ENCODE measurements at regions not wholly inside any gene's neighbourhood (a gene's known extent, or its start where the extent isn't known, plus 50 kb on each side); places are given as distances from the start of the nearest gene placed in this dataset.

- TF ChIP-seq CTCF (IDR thresholded peaks at IDR 0.05; ENCODE audit: insufficient read depth, low read depth, low read length, missing control alignments): no peak
- DNase-seq (ENCODE audit: low read depth): no peak
- H3K4me3 ChIP-seq (ENCODE audit: low read length): no peak overlapping the region
Observed at GRCh38 chr2:18891600-18892345, 302.4 kb upstream of the NT5C1B start.

- no peak for TF ChIP-seq CTCF (IDR thresholded peaks at IDR 0.05; ENCODE audit: insufficient read depth, low read depth, low read length, missing control alignments)
- DNase-seq (ENCODE audit: low read depth): no peak
- H3K4me3 ChIP-seq (ENCODE audit: low read length): no peak overlapping the region
Observed at GRCh38 chr2:18889565-18890332, 300.4 kb upstream of the NT5C1B start.

- DNase-seq (ENCODE audit: low read depth): no peak
- no peak overlapping the region for H3K4me3 ChIP-seq (ENCODE audit: low read length)
- no peak for TF ChIP-seq CTCF (IDR thresholded peaks at IDR 0.05; ENCODE audit: insufficient read depth, low read depth, low read length, missing control alignments)
Observed at GRCh38 chr2:18885457-18885856, 296.1 kb upstream of the NT5C1B start.

- TF ChIP-seq CTCF (IDR thresholded peaks at IDR 0.05; ENCODE audit: insufficient read depth, low read depth, low read length, missing control alignments): peak; percentile 54
- DNase-seq (ENCODE audit: low read depth): peak; percentile 59
- H3K4me3 ChIP-seq (ENCODE audit: low read length): no peak overlapping the region
Observed at GRCh38 chr2:18883616-18884456, 294.5 kb upstream of the NT5C1B start.

GRCh38 chr2:18871430-18871829 lies 282.1 kb upstream of the NT5C1B start:
- no peak for TF ChIP-seq CTCF (IDR thresholded peaks at IDR 0.05; ENCODE audit: insufficient read depth, low read depth, low read length, missing control alignments)
- DNase-seq (ENCODE audit: low read depth): peak; percentile 72
- H3K4me3 ChIP-seq (ENCODE audit: low read length): no peak overlapping the region

GRCh38 chr2:18870307-18870706 lies 280.9 kb upstream of the NT5C1B start:
- TF ChIP-seq CTCF (IDR thresholded peaks at IDR 0.05; ENCODE audit: insufficient read depth, low read depth, low read length, missing control alignments): no peak
- no peak overlapping the region for H3K4me3 ChIP-seq (ENCODE audit: low read length)
- no peak for DNase-seq (ENCODE audit: low read depth)
